ENCODE measurements at regions not wholly inside any gene's neighbourhood (a gene's known extent, or its start where the extent isn't known, plus 50 kb on each side); places are given as distances from the start of the nearest gene placed in this dataset.

GRCh38 chr10:33395201-33395600 is 60.7 kb upstream of the NRP1 start:
- Histone ChIP-seq H3K4me3 (no peak overlapping the region), H3K36me3 (no peaks in the 10 kb centered on the region), H3K27me3 (ENCODE audit: low read depth) (peaks cover 4% of the 10 kb centered on the region), H3K27ac (replicated peaks) (no peak overlapping the region), H3K4me1 (no peaks in the 10 kb centered on the region), H3K9me3 (replicated peaks) (peaks cover 23% of the 10 kb centered on the region)
- intact Hi-C loops (cut with micrococcal nuclease) = no loop called here
- TF ChIP-seq CTCF (IDR thresholded peaks at IDR 0.05; ENCODE audit: borderline replicate concordance) = no peak
- no peak for DNase-seq

GRCh38 chr10:33392706-33393105 is 58.2 kb upstream of the NRP1 start:
- no peak for DNase-seq
- no peak overlapping the region for H3K27ac ChIP-seq (replicated peaks)
- H3K9me3 ChIP-seq (replicated peaks) = peaks cover 18% of the 10 kb centered on the region
- peaks cover 4% of the 10 kb centered on the region for H3K27me3 ChIP-seq (ENCODE audit: low read depth)
- intact Hi-C loops (cut with micrococcal nuclease) = no loop called here
- no peaks in the 10 kb centered on the region for H3K36me3 ChIP-seq
- no peaks in the 10 kb centered on the region for H3K4me1 ChIP-seq
- no peak for TF ChIP-seq CTCF (IDR thresholded peaks at IDR 0.05; ENCODE audit: borderline replicate concordance)
- H3K4me3 ChIP-seq = no peak overlapping the region

- DNase-seq = no peak
- peaks cover 9% of the 10 kb centered on the region for H3K9me3 ChIP-seq (replicated peaks)
- TF ChIP-seq CTCF (IDR thresholded peaks at IDR 0.05; ENCODE audit: borderline replicate concordance) = no peak
- H3K4me3 ChIP-seq = no peak overlapping the region
- no peaks in the 10 kb centered on the region for H3K36me3 ChIP-seq
- H3K27ac ChIP-seq (replicated peaks) = no peak overlapping the region
- no peaks in the 10 kb centered on the region for H3K4me1 ChIP-seq
- intact Hi-C loops (cut with micrococcal nuclease) = no loop called here
- H3K27me3 ChIP-seq (ENCODE audit: low read depth) = peaks cover 4% of the 10 kb centered on the region
Observed at GRCh38 chr10:33391611-33392465, 57.4 kb upstream of the NRP1 start.

GRCh38 chr10:33390046-33390445 is 55.6 kb upstream of the NRP1 start:
- no peak overlapping the region for H3K27ac ChIP-seq (replicated peaks)
- H3K4me3 ChIP-seq = no peak overlapping the region
- no peaks in the 10 kb centered on the region for H3K36me3 ChIP-seq
- DNase-seq = no peak
- no peak for TF ChIP-seq CTCF (IDR thresholded peaks at IDR 0.05; ENCODE audit: borderline replicate concordance)
- intact Hi-C loops (cut with micrococcal nuclease) = no loop called here
- peaks cover 4% of the 10 kb centered on the region for H3K27me3 ChIP-seq (ENCODE audit: low read depth)
- H3K9me3 ChIP-seq (replicated peaks) = no peaks in the 10 kb centered on the region
- H3K4me1 ChIP-seq = no peaks in the 10 kb centered on the region

- DNase-seq = no peak
- no peak overlapping the region for H3K27ac ChIP-seq (replicated peaks)
- H3K4me3 ChIP-seq = no peak overlapping the region
- H3K36me3 ChIP-seq = no peaks in the 10 kb centered on the region
- no peak for TF ChIP-seq CTCF (IDR thresholded peaks at IDR 0.05; ENCODE audit: borderline replicate concordance)
- intact Hi-C loops (cut with micrococcal nuclease) = no loop called here
- H3K9me3 ChIP-seq (replicated peaks) = no peaks in the 10 kb centered on the region
- H3K4me1 ChIP-seq = peaks cover 4% of the 10 kb centered on the region
- H3K27me3 ChIP-seq (ENCODE audit: low read depth) = peaks cover 4% of the 10 kb centered on the region
Observed at GRCh38 chr10:33388785-33389184, 54.3 kb upstream of the NRP1 start.

Measured in left ventricle myocardium inferior (tissue), 1 donor.